Calu3 (cell line): ENCODE measurements at regions not wholly inside any gene's neighbourhood (a gene's known extent, or its start where the extent isn't known, plus 50 kb on each side); places are given as distances from the start of the nearest gene placed in this dataset.

ENCODE experiments used
- BruUV-seq: library from RNA; stranded (reverse); fragments of 400-500 nt; replicated peaks from 2 replicates; lab custom pipeline; 2021; lab: Mats Ljungman, UMichigan
- CTCF ChIA-PET: fragments of 300-600 bp; sonication (Branson Sonifier 250); formaldehyde crosslinking; loops from one replicate; lab custom pipeline; 2022; ENCODE audit warnings: antibody characterized with exemption; lab: Charles Lee
- DNase-seq: peaks from one replicate; pipeline ENCODE4 v3.0.0; 2022
- H3K27ac Mint-ChIP-seq: one replicate; pipeline ENCODE4 v1.8.0; 2022; ENCODE audit warnings: mixed read lengths; ENCODE audit not compliant: unreplicated experiment
- H3K27me3 Mint-ChIP-seq: one replicate; pipeline ENCODE4 v1.8.0; 2022; ENCODE audit warnings: mixed read lengths; ENCODE audit not compliant: unreplicated experiment
- H3K36me3 Mint-ChIP-seq: one replicate; pipeline ENCODE4 v1.8.0; 2022; ENCODE audit warnings: mild to moderate bottlenecking, moderate library complexity, mixed read lengths; ENCODE audit not compliant: insufficient read depth, unreplicated experiment
- H3K4me1 Mint-ChIP-seq: one replicate; pipeline ENCODE4 v1.8.0; 2022; ENCODE audit warnings: mild to moderate bottlenecking, low read depth, mixed read lengths; ENCODE audit not compliant: unreplicated experiment
- H3K4me3 Mint-ChIP-seq: one replicate; pipeline ENCODE4 v1.8.0; 2022; ENCODE audit warnings: mild to moderate bottlenecking, low read depth, moderate library complexity, mixed read lengths; ENCODE audit not compliant: unreplicated experiment
- H3K9me3 Mint-ChIP-seq: one replicate; pipeline ENCODE4 v1.8.0; 2022; ENCODE audit warnings: low read depth, mixed read lengths; ENCODE audit not compliant: unreplicated experiment
- CTCF ChIP-seq: fragments of 200-600 bp; IDR thresholded peaks from one replicate; pipeline ENCODE4 v1.8.0; 2022; ENCODE audit warnings: antibody characterized with exemption; ENCODE audit not compliant: unreplicated experiment
- intact Hi-C: fragments of 100-400 bp; cut with micrococcal nuclease; formaldehyde crosslinking; loops from one replicate; pipeline ENCODE4 v1.10.0; 2022; ENCODE audit not compliant: unreplicated experiment

- Mint-ChIP-seq H3K4me1 (peaks cover 15% of the 10 kb centered on the region), H3K9me3 (no peaks in the 10 kb centered on the region), H3K4me3 (no peak overlapping the region), H3K27ac (no peak overlapping the region), H3K27me3 (no peaks in the 10 kb centered on the region), H3K36me3 (no peaks in the 10 kb centered on the region)
- BruUV-seq: no TSS peak
- DNase-seq: no peak
- CTCF ChIA-PET: no interaction called here
- no peak for TF ChIP-seq CTCF
- intact Hi-C loops: no loop called here
Observed at GRCh38 chr10:89915968-89916367, 214.6 kb downstream of the KIF20B start.

- H3K4me3 Mint-ChIP-seq: no peak overlapping the region
- H3K36me3 Mint-ChIP-seq: no peaks in the 10 kb centered on the region
- no peak for TF ChIP-seq CTCF
- intact Hi-C loops: no loop called here
- no peak overlapping the region for H3K27ac Mint-ChIP-seq
- H3K4me1 Mint-ChIP-seq: peaks cover 22% of the 10 kb centered on the region
- no peaks in the 10 kb centered on the region for H3K27me3 Mint-ChIP-seq
- BruUV-seq: no TSS peak
- H3K9me3 Mint-ChIP-seq: no peaks in the 10 kb centered on the region
- no peak for DNase-seq
- CTCF ChIA-PET: no interaction called here
Observed at GRCh38 chr10:89916468-89917215, 215.3 kb downstream of the KIF20B start.

GRCh38 chr10:89921403-89921802, 220.0 kb downstream of the KIF20B start:
- Mint-ChIP-seq H3K27me3 (no peaks in the 10 kb centered on the region), H3K4me3 (no peak overlapping the region), H3K27ac (peak overlapping the region; percentile 75), H3K4me1 (peaks cover 40% of the 10 kb centered on the region), H3K36me3 (no peaks in the 10 kb centered on the region), H3K9me3 (no peaks in the 10 kb centered on the region)
- no TSS peak for BruUV-seq
- DNase-seq: peak; percentile 43
- intact Hi-C loops: no loop called here
- no peak for TF ChIP-seq CTCF
- CTCF ChIA-PET: interaction anchor here (1.1 kb wide), 1 partner anchor 10 kb away, joined by 3 read pairs; no protein-coding TSS in a partner anchor

GRCh38 chr10:89923661-89924060, 222.3 kb downstream of the KIF20B start:
- H3K4me3 Mint-ChIP-seq: no peak overlapping the region
- intact Hi-C loops: no loop called here
- H3K27me3 Mint-ChIP-seq: no peaks in the 10 kb centered on the region
- BruUV-seq: no TSS peak
- CTCF ChIA-PET: no interaction called here
- no peak overlapping the region for H3K27ac Mint-ChIP-seq
- no peaks in the 10 kb centered on the region for H3K36me3 Mint-ChIP-seq
- TF ChIP-seq CTCF: no peak
- H3K4me1 Mint-ChIP-seq: peaks cover 40% of the 10 kb centered on the region
- DNase-seq: no peak
- H3K9me3 Mint-ChIP-seq: no peaks in the 10 kb centered on the region
